Hematopoietic multipotent progenitor cell treated with erythropoietin and hydrocortisone succinate and interleukin-3 and kit ligand, for 4 days (in vitro differentiated cells): ENCODE measurements at regions not wholly inside any gene's neighbourhood (a gene's known extent, or its start where the extent isn't known, plus 50 kb on each side); places are given as distances from the start of the nearest gene placed in this dataset.

Source experiments
- DNase-seq: peaks from one replicate; pipeline ENCODE4 v3.0.0-alpha.2; 2015

DNA sequence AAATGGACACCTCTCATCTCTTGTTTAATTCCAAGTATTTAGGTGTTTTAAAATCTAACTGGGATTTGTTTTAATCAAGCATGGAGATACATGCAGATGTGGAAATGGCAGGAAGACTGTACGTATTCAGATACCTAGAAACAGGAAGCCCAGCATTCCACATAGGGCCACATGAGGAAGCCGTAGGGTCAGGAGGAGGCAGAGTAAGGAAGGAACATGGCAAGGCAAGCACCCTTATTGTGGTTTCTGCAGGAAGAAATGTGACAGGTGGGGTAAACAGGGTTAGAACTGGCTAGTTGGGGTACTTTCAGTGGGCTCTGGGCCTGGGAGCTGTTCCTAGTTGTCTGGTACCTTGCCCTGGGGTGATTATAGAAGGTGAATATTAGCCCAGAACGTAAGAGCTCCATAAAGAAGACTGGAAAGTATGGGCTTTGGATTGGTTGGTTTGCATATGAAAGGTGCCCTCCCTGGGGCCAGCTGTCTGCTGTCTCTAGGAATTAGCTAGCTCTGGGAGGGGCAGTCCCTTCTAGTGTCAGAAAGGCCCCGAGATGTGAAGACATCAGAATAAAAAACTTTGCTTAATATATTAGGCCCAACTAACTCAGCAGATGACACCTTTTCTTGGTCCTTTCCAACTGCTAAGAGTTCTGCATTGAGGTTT, 107.7 kb upstream of the CADPS start:
- no peak for DNase-seq

DNA sequence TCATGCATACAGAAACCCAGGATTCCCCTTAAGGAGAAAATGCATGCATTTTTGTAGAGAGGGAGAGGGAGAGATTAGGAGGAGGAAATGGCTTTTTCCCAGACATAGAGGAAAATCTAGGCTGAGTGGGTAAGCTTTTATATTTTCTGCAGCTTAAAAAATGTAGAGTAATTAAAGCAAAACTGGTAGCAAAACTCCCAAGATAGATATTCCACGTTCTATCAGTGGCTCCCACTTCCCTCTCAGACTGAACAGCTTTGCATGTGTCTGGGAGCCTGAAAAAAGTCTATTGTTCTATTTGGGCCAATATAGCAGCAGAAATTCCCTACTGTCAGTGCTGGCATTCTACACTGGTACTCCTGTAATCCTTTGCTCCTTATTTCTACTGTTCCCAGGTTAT, 110.8 kb upstream of the CADPS start:
- no peak for DNase-seq

- no peak for DNase-seq
Measured at GRCh38 chr3:62987721-62988120, 112.5 kb upstream of the CADPS start.

DNA sequence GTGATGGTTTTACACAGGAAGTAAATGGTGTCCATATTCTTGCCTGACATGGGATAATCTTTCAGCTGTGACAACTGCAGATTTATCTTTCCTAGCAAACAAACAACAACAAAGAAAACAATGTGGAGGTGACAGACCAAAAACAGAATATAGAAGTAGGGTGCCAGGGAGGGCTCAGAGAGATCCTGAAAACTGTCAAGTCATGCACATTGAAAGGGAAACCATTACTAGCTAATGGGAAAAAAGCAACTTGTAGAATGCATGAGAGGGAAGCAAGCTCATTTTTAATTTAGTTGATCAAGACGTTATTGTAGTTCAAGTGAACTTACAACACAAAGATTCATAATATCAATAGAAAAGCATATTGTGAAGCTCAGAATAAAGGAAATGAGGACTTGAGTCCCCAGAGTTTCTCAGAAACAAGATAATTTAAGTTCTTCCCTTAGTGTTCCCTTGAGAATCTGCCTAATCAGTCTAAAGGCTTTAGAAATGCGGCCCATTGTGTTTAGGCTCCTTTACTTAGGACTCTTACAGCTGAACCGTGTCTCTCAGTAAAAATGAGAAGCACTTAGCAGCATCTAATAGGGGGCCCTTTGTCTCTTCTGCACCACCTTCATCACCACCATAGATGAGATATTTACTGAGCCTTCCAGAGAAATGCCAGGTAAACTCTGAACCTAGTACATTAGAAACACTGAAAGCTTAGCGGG, 115.6 kb upstream of the CADPS start:
- DNase-seq, result no peak

DNA sequence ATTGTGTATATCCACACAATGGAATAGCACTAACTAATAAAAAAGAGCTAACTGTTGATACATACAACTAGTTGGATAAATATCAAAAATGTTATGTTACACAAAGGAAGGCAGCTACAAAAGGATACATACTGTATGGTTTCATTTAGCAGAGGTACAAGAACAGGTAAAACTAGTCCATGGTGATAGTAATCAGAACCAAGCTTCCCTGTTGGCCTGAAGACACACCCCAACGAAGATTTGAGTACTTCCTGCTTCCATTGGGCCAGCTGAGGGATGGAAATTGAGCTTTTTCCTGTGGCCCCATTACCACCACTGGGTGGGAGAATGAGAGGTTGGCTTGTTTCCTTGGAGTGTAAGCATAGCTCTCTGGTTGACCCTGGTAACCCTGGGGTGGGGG, 117.3 kb upstream of the CADPS start:
- no peak for DNase-seq

DNA sequence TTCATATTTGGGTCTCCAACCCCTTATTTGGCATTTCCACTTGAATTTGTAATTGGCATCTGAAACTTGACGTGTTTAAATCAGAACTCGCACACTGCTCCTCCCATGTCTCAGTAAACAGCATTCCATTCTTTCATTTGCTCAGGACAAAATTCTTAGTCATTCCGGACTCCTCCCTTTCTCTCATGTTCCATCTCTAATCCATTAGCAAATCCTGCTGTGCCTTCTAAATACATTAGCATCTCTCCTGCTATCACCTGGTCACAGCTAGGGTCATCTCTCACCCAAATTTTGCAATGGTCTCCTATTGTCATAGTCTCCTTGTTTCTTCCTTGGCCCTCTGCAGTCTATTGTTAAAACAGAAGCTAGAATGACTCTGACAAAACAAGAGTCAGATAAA, 119.9 kb upstream of the CADPS start:
- DNase-seq, result no peak

DNA sequence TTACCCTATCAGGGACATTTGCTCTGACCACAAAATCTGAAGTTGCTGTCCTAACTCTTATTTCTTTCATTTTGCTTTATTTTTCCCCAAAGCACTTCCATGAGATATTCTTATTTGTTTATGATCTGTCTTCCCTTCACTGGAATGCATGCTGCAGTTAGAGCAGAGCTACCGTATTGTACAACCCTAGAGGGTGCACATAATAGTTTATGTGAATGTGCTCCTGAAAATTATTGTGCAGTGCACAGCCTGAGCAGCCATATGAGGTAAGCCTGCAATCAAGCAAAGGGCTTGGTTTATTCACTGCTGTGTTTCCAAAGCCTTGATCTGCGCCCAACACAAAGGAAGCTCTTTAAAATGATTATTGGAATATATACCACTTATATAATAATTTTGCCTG, 120.3 kb upstream of the CADPS start:
- DNase-seq, result no peak

GRCh38 chr3:62997369-62997768, 122.2 kb upstream of the CADPS start:
- DNase-seq, result no peak

- no peak for DNase-seq
Measured at GRCh38 chr3:62999158-62999557, 123.9 kb upstream of the CADPS start.

- DNase-seq, result no peak
Measured at GRCh38 chr3:62999791-63000190, 124.6 kb upstream of the CADPS start.

DNA sequence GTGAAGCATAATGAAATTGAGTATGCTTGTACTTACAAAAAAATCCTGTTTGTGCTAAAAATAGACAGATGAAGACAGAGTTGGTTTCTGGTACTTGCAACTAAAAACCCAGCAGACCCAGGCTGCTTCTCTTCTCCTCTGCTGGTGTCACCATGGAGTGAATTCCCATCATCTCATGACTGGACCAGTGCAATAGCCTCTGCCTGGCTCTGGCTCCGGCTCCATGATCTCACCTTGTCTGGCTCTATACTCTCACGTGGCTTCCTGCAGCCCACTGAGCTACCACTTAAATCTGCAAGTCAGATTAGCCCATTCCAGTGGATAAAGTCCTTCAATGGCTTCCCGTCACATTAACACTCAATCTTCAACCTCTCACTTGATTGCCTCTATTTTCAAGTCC, 129.2 kb upstream of the CADPS start:
- DNase-seq, result no peak

GRCh38 chr3:63015614-63016309, 140.5 kb upstream of the CADPS start:
- no peak for DNase-seq

DNA sequence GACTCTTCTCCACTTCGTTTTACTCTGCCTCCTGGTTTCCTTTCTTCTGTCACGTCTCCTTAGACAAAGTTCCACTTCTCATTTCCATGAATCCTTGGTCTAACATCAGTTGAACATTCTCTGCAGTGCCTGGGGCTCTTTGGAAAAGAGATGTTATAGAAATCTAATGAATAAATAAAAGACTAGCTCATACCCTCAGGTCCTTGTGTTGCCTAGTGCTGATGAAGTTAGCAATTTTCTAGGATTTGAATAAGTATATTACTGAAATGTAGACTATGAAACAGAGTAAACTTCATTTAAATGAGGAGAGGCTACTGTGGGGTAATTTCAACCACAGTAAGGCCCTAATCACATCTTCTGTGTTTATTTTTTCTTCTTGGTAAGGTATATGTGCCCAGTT, 146.9 kb upstream of the CADPS start:
- no peak for DNase-seq

DNA sequence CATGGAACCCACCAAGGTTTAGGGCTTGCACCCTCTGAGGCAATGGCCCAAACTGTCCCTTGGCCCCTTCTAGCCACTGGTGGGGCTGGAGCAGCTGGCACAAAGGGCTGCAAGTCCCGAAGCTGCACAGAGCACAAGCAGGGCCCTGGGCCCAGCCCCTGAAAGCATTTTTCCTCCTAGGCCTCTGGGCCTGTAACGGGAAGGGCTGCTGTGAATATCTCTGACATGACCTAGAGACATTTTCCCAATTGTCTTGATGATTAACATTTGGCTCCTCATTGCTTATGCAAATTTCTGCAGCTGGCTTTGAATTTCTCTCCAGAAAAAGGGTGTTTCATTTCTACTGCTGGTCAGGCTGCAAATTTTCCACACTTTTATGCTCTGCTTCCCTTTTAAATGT, 151.5 kb upstream of the CADPS start:
- DNase-seq, result no peak

DNA sequence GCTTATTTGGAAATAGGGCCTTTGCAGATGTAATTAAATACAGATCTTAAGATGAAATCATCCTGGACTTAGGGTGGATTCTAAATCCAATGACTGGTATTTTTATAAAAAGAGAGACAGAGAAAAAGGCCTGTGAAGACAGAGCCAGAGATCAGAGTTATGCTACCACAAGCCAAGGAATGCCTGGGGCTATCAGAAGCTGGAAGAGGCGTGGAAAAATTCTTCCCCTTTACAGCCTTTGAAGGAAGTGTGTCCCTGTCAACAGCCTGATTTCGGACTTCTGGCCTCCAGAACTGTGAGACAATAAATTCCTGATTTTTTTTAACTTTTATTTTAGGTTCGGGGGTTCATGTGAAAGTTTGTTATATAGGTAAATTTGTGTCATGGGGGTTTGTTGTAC, 154.1 kb upstream of the CADPS start:
- DNase-seq, result no peak

GRCh38 chr3:63029921-63030320, 154.7 kb upstream of the CADPS start:
- no peak for DNase-seq

DNA sequence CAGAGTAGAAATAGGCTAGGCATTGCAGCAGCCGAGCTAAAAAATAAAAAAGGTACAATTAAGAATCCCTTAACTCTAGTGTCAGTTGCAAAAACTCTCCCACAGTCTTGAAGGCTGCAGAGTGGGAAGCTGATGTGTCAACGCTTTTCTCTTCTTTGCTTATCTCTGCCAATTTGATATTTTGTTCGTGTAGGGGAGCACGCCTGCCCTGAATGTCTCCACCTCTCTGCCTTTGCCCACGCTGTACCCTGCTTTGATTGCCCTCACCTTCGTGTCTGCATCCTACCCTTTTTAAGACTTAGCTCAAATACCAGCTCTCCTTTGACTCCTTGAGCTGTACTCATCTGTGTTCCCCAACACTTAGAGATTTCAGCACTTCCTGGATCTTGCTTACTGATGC, 155.4 kb upstream of the CADPS start:
- no peak for DNase-seq

GRCh38 chr3:63032881-63033280, 157.7 kb upstream of the CADPS start:
- DNase-seq, result no peak

- DNase-seq, result no peak
Measured at GRCh38 chr3:63034101-63034500, 158.9 kb upstream of the CADPS start.

DNA sequence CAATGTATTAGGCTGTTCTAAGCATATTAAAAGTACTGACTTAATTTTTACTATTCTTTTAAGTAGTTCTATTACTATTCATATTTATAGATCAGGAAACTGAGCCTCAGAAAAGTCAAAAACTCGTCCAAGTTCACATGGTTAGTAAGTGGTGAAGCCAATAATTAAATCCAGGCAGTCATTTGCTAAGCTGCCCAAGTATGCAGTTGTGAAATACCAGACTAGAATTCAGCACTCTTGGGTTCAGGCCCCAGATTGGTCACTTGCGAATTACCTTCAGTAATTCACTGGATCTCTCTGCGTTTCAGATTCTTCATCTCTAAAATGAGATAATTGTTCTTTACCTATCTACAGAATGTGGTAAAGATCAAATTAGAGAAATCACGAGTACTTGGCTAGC, 161.9 kb upstream of the CADPS start:
- DNase-seq, result no peak

DNA sequence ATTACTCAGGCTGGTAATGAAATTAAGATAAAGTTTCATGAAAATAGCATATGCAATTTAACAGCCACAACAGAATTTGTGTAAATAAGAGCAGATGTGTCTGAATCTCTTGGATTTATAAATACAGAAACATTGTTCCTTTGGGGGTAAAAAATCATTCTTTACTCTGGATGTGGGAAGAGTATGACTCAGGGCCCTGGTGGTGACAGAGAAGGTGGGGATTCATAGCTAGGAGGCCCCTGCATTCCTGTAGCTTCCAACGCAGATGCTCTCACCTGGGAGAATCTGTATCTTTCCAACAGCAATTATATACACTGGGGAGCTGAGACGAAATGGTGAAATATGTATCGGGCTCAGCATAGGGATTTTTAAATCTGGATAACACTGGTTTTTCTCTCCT, 167.6 kb upstream of the CADPS start:
- no peak for DNase-seq

GRCh38 chr3:63043631-63044030, 168.4 kb upstream of the CADPS start:
- no peak for DNase-seq

DNA sequence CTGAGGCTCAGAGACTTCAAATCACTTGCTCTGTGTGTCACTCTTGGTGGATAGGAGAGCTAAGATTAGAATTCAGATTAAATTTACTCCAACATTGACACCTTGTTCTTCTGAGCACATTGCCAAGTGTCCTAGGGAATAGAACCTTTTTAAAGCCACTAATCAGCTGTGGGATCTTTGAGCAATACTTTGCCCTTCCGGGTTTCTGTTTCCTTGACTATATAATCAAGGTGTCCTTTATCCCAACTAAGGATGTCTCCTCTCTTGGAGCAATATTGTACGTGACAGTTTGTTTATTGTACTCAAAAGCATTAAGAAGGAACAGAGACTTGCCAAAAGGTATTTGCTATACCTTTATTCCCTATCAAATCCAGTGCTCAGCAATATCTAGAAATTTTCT, 170.9 kb upstream of the CADPS start:
- DNase-seq, result no peak

- DNase-seq, result no peak
Measured at GRCh38 chr3:63046580-63046979, 171.4 kb upstream of the CADPS start.
